Endodermal cell (in vitro differentiated cells): ENCODE measurements at regions not wholly inside any gene's neighbourhood (a gene's known extent, or its start where the extent isn't known, plus 50 kb on each side); places are given as distances from the start of the nearest gene placed in this dataset.

Source experiments
- DNase-seq: peaks from one replicate; pipeline ENCODE4 v3.0.0-alpha.2; 2017
- H3K27ac ChIP-seq: 2 replicates; pipeline ENCODE4 v1.5.1; 2013; ENCODE audit warnings: mild to moderate bottlenecking, low read depth, low read length, moderate library complexity
- H3K27me3 ChIP-seq: 2 replicates; pipeline ENCODE4 v1.6.1; 2013; ENCODE audit warnings: mild to moderate bottlenecking, low read length, moderate library complexity; ENCODE audit not compliant: insufficient read depth, control insufficient read depth, poor library complexity, severe bottlenecking
- H3K36me3 ChIP-seq: 2 replicates; pipeline ENCODE4 v1.7.0; 2013; ENCODE audit warnings: mild to moderate bottlenecking, low read length, moderate library complexity; ENCODE audit not compliant: control insufficient read depth, insufficient read depth
- H3K4me1 ChIP-seq: one replicate; pipeline ENCODE4 v1.7.0; 2013; ENCODE audit warnings: low read length; ENCODE audit not compliant: control insufficient read depth, insufficient read depth
- H3K4me3 ChIP-seq: 2 replicates; pipeline ENCODE4 v1.5.1; 2013; ENCODE audit warnings: mild to moderate bottlenecking, low read length, moderate library complexity
- H3K9ac ChIP-seq: 2 replicates; pipeline ENCODE4 v1.6.1; 2013; ENCODE audit warnings: mild to moderate bottlenecking, low read length, moderate library complexity; ENCODE audit not compliant: poor library complexity, severe bottlenecking; ENCODE audit errors: extremely low read depth
- H3K9me3 ChIP-seq: 2 replicates; pipeline ENCODE4 v1.6.1; 2013; ENCODE audit warnings: mild to moderate bottlenecking, low read length, moderate library complexity; ENCODE audit not compliant: control insufficient read depth
- H3K27ac Mint-ChIP-seq: 2 replicates; pipeline ENCODE4 v1.8.0; 2020; ENCODE audit warnings: mixed read lengths
- H3K27me3 Mint-ChIP-seq: 2 replicates; pipeline ENCODE4 v1.8.0; 2021; ENCODE audit warnings: mild to moderate bottlenecking, mixed read lengths; ENCODE audit not compliant: insufficient read depth
- H3K36me3 Mint-ChIP-seq: 2 replicates; pipeline ENCODE4 v1.8.0; 2020; ENCODE audit warnings: low read depth, mixed read lengths
- H3K4me1 Mint-ChIP-seq: 2 replicates; pipeline ENCODE4 v1.8.0; 2020; ENCODE audit warnings: mixed read lengths
- H3K4me3 Mint-ChIP-seq: 2 replicates; pipeline ENCODE4 v1.8.0; 2020; ENCODE audit warnings: mild to moderate bottlenecking, moderate library complexity, mixed read lengths
- H3K9me3 Mint-ChIP-seq: 2 replicates; pipeline ENCODE4 v1.8.0; 2020; ENCODE audit warnings: mild to moderate bottlenecking, mixed read lengths
- WGBS, 2 experiments: methylation state at CpG; one replicate each; pipeline versions ENCODE4 v1.1.5 to v1.1.7; 2013; ENCODE audit warnings: missing lambda C conversion rate in 2 of 2, mixed read lengths in 1 of 2; ENCODE audit not compliant: insufficient coverage in 1 of 2, insufficient read length in 1 of 2; 5-methylcytosine and 5-hydroxymethylcytosine counted together
- TF ChIP-seq, protein P1 (sequence below): fragments of 200-600 bp; sonication (generic); conservative IDR thresholded peaks from 2 replicates; pipeline ENCODE4 v1.5.0; 2021; ENCODE audit warnings: antibody characterized with exemption, mild to moderate bottlenecking

GRCh38 chr21:17105932-17106331 lies 406.9 kb upstream of the CXADR start:
- no peaks in the 10 kb centered on the region for H3K4me1 ChIP-seq
- TF ChIP-seq, protein P1, sequence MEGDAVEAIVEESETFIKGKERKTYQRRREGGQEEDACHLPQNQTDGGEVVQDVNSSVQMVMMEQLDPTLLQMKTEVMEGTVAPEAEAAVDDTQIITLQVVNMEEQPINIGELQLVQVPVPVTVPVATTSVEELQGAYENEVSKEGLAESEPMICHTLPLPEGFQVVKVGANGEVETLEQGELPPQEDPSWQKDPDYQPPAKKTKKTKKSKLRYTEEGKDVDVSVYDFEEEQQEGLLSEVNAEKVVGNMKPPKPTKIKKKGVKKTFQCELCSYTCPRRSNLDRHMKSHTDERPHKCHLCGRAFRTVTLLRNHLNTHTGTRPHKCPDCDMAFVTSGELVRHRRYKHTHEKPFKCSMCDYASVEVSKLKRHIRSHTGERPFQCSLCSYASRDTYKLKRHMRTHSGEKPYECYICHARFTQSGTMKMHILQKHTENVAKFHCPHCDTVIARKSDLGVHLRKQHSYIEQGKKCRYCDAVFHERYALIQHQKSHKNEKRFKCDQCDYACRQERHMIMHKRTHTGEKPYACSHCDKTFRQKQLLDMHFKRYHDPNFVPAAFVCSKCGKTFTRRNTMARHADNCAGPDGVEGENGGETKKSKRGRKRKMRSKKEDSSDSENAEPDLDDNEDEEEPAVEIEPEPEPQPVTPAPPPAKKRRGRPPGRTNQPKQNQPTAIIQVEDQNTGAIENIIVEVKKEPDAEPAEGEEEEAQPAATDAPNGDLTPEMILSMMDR: no peak
- Mint-ChIP-seq H3K4me1 (no peaks in the 10 kb centered on the region), H3K36me3 (peaks cover 2% of the 10 kb centered on the region), H3K27ac (no peak overlapping the region), H3K4me3 (no peak overlapping the region), H3K9me3 (peaks cover 18% of the 10 kb centered on the region), H3K27me3 (no peaks in the 10 kb centered on the region)
- peaks cover 10% of the 10 kb centered on the region for H3K9me3 ChIP-seq
- no peak overlapping the region for H3K9ac ChIP-seq
- no peaks in the 10 kb centered on the region for H3K27me3 ChIP-seq
- no peak overlapping the region for H3K27ac ChIP-seq
- H3K4me3 ChIP-seq: no peak overlapping the region
- DNase-seq: no peak
- H3K36me3 ChIP-seq: no peaks in the 10 kb centered on the region

DNA sequence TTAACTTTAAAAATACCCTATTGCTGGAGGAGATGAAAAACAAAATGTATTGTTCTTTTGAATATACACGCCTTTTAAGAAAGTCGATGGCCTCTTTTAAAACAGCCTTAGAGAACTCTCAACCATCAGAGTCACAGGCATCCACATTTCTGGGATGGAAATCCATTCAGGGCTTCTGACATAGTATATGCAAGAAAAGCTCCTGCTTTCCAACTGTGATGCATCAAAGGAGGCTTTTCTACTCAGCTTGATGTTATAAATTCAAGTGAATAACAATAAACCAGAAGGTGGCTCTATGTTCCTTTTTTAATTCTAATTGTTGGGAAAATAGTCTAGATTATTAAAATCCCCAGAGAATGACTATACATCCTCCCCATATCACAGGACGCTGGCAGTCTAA lies 398.8 kb upstream of the CXADR start:
- Histone ChIP-seq H3K27ac (no peak overlapping the region), H3K36me3 (no peaks in the 10 kb centered on the region), H3K4me3 (no peak overlapping the region), H3K9ac (no peak overlapping the region), H3K27me3 (no peaks in the 10 kb centered on the region), H3K4me1 (no peaks in the 10 kb centered on the region), H3K9me3 (no peaks in the 10 kb centered on the region)
- Mint-ChIP-seq H3K27me3 (no peaks in the 10 kb centered on the region), H3K9me3 (peaks cover 11% of the 10 kb centered on the region), H3K27ac (no peak overlapping the region), H3K4me3 (no peak overlapping the region), H3K36me3 (no peaks in the 10 kb centered on the region), H3K4me1 (no peaks in the 10 kb centered on the region)
- no peak for DNase-seq
- TF ChIP-seq, protein P1: no peak
- WGBS, 2 experiments: 38 to 61% methylated on average over 2 of the region's 3 CpGs

GRCh38 chr21:17118638-17119384 lies 394.0 kb upstream of the CXADR start:
- DNase-seq: no peak
- Mint-ChIP-seq H3K36me3 (no peaks in the 10 kb centered on the region), H3K4me3 (no peak overlapping the region), H3K4me1 (no peaks in the 10 kb centered on the region), H3K9me3 (peaks cover 15% of the 10 kb centered on the region), H3K27ac (no peak overlapping the region), H3K27me3 (no peaks in the 10 kb centered on the region)
- H3K9ac ChIP-seq: no peak overlapping the region
- H3K27me3 ChIP-seq: no peaks in the 10 kb centered on the region
- peaks cover 6% of the 10 kb centered on the region for H3K9me3 ChIP-seq
- H3K4me1 ChIP-seq: no peaks in the 10 kb centered on the region
- 94 to 95% methylated on average over 6 of the region's 6 CpGs for whole genome bisulfite sequencing, 2 experiments
- H3K36me3 ChIP-seq: no peaks in the 10 kb centered on the region
- H3K4me3 ChIP-seq: no peak overlapping the region
- no peak overlapping the region for H3K27ac ChIP-seq
- TF ChIP-seq, protein P1: no peak
